Upper lobe of left lung (tissue), 4 donors: ENCODE measurements at regions not wholly inside any gene's neighbourhood (a gene's known extent, or its start where the extent isn't known, plus 50 kb on each side); places are given as distances from the start of the nearest gene placed in this dataset.

ENCODE experiments used
- CTCF ChIP-seq, 6 experiments: fragments of 450-650 bp in 4 of 6; fragments of 200-600 bp in 2 of 6; sonication (generic) in 2 of 6; IDR thresholded peaks; one replicate each; pipeline ENCODE4 v1.5.1; 2016 to 2019; ENCODE audit warnings: antibody characterized with exemption in 6 of 6
- POLR2A ChIP-seq, 4 donors: fragments of 450-650 bp; IDR thresholded peaks; one replicate each; pipeline ENCODE4 v1.5.1; 2016 to 2017; ENCODE audit warnings: antibody characterized with exemption in 4 of 4, mild to moderate bottlenecking in 2 of 4
- POLR2AphosphoS5 ChIP-seq, 2 donors: sonication (generic); formaldehyde crosslinking; IDR thresholded peaks; one replicate each; pipeline ENCODE4 v1.5.1; 2017; ENCODE audit warnings: antibody characterized with exemption in 2 of 2

- no peak for TF ChIP-seq CTCF (IDR thresholded peaks at IDR 0.05)
- TF ChIP-seq POLR2A (IDR thresholded peaks at IDR 0.05) = no peak
- TF ChIP-seq POLR2AphosphoS5 (IDR thresholded peaks at IDR 0.05) = no peak
Observed at GRCh38 chrX:13094828-13095341, 50.5 kb upstream of the FAM9C start.
